ENCODE measurements at regions not wholly inside any gene's neighbourhood (a gene's known extent, or its start where the extent isn't known, plus 50 kb on each side); places are given as distances from the start of the nearest gene placed in this dataset.

- no peak for DNase-seq (ENCODE audit: low read depth)
- TF ChIP-seq, protein P1, sequence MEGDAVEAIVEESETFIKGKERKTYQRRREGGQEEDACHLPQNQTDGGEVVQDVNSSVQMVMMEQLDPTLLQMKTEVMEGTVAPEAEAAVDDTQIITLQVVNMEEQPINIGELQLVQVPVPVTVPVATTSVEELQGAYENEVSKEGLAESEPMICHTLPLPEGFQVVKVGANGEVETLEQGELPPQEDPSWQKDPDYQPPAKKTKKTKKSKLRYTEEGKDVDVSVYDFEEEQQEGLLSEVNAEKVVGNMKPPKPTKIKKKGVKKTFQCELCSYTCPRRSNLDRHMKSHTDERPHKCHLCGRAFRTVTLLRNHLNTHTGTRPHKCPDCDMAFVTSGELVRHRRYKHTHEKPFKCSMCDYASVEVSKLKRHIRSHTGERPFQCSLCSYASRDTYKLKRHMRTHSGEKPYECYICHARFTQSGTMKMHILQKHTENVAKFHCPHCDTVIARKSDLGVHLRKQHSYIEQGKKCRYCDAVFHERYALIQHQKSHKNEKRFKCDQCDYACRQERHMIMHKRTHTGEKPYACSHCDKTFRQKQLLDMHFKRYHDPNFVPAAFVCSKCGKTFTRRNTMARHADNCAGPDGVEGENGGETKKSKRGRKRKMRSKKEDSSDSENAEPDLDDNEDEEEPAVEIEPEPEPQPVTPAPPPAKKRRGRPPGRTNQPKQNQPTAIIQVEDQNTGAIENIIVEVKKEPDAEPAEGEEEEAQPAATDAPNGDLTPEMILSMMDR (conservative IDR thresholded peaks at IDR 0.05; ENCODE audit: low read depth, low read length) = no peak
- no peak overlapping the region for H3K4me3 ChIP-seq (ENCODE audit: low read depth, low read length)
Measured at GRCh38 chr1:102190429-102190828, 193.7 kb upstream of the OLFM3 start.

GRCh38 chr1:102186536-102186935 lies 189.8 kb upstream of the OLFM3 start:
- DNase-seq (ENCODE audit: low read depth) = no peak
- TF ChIP-seq, protein P1 (conservative IDR thresholded peaks at IDR 0.05; ENCODE audit: low read depth, low read length) = no peak

DNA sequence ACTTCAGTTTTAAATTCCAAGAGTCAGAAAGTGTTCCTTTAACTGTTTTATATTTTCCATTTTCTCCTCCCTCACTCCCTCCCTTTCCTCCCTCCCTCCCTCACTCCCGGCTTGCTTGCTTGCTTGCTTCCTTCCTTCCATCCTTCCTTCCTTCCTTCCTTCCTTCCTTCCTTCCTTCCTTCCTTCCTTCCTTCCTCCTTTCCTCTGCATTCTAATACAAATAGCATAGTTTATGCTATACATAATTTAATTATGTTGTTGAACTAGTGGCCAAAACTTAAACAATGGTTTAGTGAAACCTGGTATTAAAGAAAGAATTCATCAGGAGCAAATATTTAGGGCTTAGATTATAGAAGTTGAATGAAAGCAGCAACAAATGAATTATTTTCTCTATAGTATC lies 188.5 kb upstream of the OLFM3 start:
- TF ChIP-seq, protein P1 (conservative IDR thresholded peaks at IDR 0.05; ENCODE audit: low read depth, low read length) = no peak
- no peak for DNase-seq (ENCODE audit: low read depth)
- no peak overlapping the region for H3K4me3 ChIP-seq (ENCODE audit: low read depth, low read length)

More at GRCh38 chr1:102186536-102186935, 189.8 kb upstream of the OLFM3 start:
- no peak overlapping the region for H3K4me3 ChIP-seq (ENCODE audit: low read depth, low read length)

- TF ChIP-seq, protein P1 (conservative IDR thresholded peaks at IDR 0.05; ENCODE audit: low read depth, low read length) = no peak
- no peak for DNase-seq (ENCODE audit: low read depth)
- no peak overlapping the region for H3K4me3 ChIP-seq (ENCODE audit: low read depth, low read length)
Measured at GRCh38 chr1:102184477-102184876, 187.8 kb upstream of the OLFM3 start.

- H3K4me3 ChIP-seq (ENCODE audit: low read depth, low read length) = no peak overlapping the region
- no peak for DNase-seq (ENCODE audit: low read depth)
- TF ChIP-seq, protein P1 (conservative IDR thresholded peaks at IDR 0.05; ENCODE audit: low read depth, low read length) = no peak
Measured at GRCh38 chr1:102183711-102184110, 187.0 kb upstream of the OLFM3 start.

DNA sequence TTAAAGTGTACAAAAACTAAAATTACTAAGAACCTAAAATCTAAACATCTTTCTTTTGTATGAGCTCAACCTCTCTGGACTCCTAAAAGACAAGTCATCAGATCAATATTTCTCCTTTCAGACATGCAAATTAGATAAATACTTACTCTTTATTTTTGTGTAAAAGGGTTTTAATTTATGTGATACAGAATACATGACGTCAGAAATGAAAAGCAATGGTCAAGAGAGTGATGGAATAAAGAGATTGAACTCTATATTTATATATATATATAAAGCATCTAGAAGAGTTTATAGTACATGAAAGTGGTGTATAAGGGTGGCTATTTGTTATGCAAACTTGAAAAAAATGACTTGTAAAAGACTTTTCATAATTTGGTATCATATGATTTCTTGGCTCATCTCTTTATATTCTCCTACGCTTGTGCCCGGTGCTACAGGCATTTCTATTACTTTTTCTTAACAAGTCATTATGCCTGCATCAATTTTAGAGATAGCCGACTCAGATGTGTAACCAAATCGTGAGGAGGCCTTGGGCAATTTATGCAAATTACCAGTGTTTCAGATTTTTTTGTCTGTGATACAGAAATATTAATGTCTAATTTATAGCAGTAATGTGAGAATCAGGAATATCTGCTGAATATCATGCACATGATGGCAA lies 186.0 kb upstream of the OLFM3 start:
- TF ChIP-seq, protein P1 (conservative IDR thresholded peaks at IDR 0.05; ENCODE audit: low read depth, low read length) = no peak
- H3K4me3 ChIP-seq (ENCODE audit: low read depth, low read length) = no peak overlapping the region
- DNase-seq (ENCODE audit: low read depth) = no peak

DNA sequence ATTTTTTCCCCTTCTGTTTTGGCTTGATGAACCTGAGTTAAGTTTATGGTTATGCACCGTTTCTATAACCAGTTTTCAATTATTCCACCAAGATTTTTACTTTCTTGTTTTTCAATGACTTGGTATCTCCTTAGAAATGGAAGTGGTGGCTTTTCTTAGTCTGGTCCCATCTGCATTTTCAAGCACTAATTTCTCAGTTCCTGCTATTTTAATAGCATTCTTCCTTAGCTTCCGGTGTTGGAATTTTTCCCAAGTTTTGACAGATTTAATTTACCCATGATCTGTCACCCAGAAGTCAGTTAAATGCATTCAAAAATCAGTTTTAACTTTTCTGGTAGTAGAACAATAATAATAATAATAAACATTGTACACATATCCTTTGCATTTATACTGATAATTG lies 184.6 kb upstream of the OLFM3 start:
- H3K4me3 ChIP-seq (ENCODE audit: low read depth, low read length) = no peak overlapping the region
- TF ChIP-seq, protein P1 (conservative IDR thresholded peaks at IDR 0.05; ENCODE audit: low read depth, low read length) = no peak
- no peak for DNase-seq (ENCODE audit: low read depth)

Data from epithelial cell of proximal tubule (primary cell).